ENCODE measurements at regions not wholly inside any gene's neighbourhood (a gene's known extent, or its start where the extent isn't known, plus 50 kb on each side); places are given as distances from the start of the nearest gene placed in this dataset.

GRCh38 chr9:78605041-78606000 is 308.4 kb downstream of the PSAT1 start:
- TF ChIP-seq CTCF (IDR thresholded peaks at IDR 0.05) = no peak
- no peak for DNase-seq
- no peaks in the 10 kb centered on the region for H3K36me3 ChIP-seq
- H3K4me1 ChIP-seq = no peaks in the 10 kb centered on the region
- H3K4me3 ChIP-seq = no peak overlapping the region
- H3K9me3 ChIP-seq = no peaks in the 10 kb centered on the region
- H3K27me3 ChIP-seq = peaks cover 4% of the 10 kb centered on the region
- no peak for ATAC-seq
- intact Hi-C loops (cut with DNase I) = no loop called here
- H3K27ac ChIP-seq = no peak overlapping the region

GRCh38 chr9:78606001-78606379 is 309.1 kb downstream of the PSAT1 start:
- intact Hi-C loops (cut with DNase I) = no loop called here
- no peaks in the 10 kb centered on the region for H3K4me1 ChIP-seq
- no peak for TF ChIP-seq CTCF (IDR thresholded peaks at IDR 0.05)
- peaks cover 4% of the 10 kb centered on the region for H3K27me3 ChIP-seq
- no peak for DNase-seq
- H3K27ac ChIP-seq = no peak overlapping the region
- no peak overlapping the region for H3K4me3 ChIP-seq
- no peaks in the 10 kb centered on the region for H3K36me3 ChIP-seq
- no peaks in the 10 kb centered on the region for H3K9me3 ChIP-seq
- no peak for ATAC-seq

GRCh38 chr9:78607853-78608252 is 310.9 kb downstream of the PSAT1 start:
- Histone ChIP-seq H3K27ac (no peak overlapping the region), H3K36me3 (no peaks in the 10 kb centered on the region), H3K9me3 (no peaks in the 10 kb centered on the region), H3K4me1 (no peaks in the 10 kb centered on the region), H3K27me3 (peaks cover 4% of the 10 kb centered on the region), H3K4me3 (no peak overlapping the region)
- ATAC-seq = no peak
- TF ChIP-seq CTCF (IDR thresholded peaks at IDR 0.05) = no peak
- intact Hi-C loops (cut with DNase I) = no loop called here
- DNase-seq = no peak

GRCh38 chr9:78609450-78609849 is 312.5 kb downstream of the PSAT1 start:
- H3K9me3 ChIP-seq = no peaks in the 10 kb centered on the region
- DNase-seq (no peak), ATAC-seq (no peak)
- H3K4me1 ChIP-seq = no peaks in the 10 kb centered on the region
- TF ChIP-seq CTCF (IDR thresholded peaks at IDR 0.05) = no peak
- H3K27me3 ChIP-seq = no peaks in the 10 kb centered on the region
- H3K27ac ChIP-seq = no peak overlapping the region
- no peak overlapping the region for H3K4me3 ChIP-seq
- intact Hi-C loops (cut with DNase I) = no loop called here
- no peaks in the 10 kb centered on the region for H3K36me3 ChIP-seq

GRCh38 chr9:78612091-78612490 is 315.2 kb downstream of the PSAT1 start:
- H3K27ac ChIP-seq = no peak overlapping the region
- ATAC-seq (no peak), DNase-seq (no peak)
- H3K36me3 ChIP-seq = no peaks in the 10 kb centered on the region
- H3K9me3 ChIP-seq = no peaks in the 10 kb centered on the region
- intact Hi-C loops (cut with DNase I) = no loop called here
- no peaks in the 10 kb centered on the region for H3K4me1 ChIP-seq
- no peak overlapping the region for H3K4me3 ChIP-seq
- TF ChIP-seq CTCF (IDR thresholded peaks at IDR 0.05) = no peak
- no peaks in the 10 kb centered on the region for H3K27me3 ChIP-seq

All from upper lobe of right lung (tissue), 1 donor.